ENCODE measurements at regions not wholly inside any gene's neighbourhood (a gene's known extent, or its start where the extent isn't known, plus 50 kb on each side); places are given as distances from the start of the nearest gene placed in this dataset.

- H2AFZ ChIP-seq (ENCODE audit: control insufficient read depth, low read depth, low read length) = no peak overlapping the region
- H3K4me2 ChIP-seq (ENCODE audit: control insufficient read depth, insufficient read depth) = no peak overlapping the region
- intact Hi-C loops (cut with micrococcal nuclease; ENCODE audit: unreplicated experiment) = no loop called here
- ATAC-seq = no peak
- H3K79me2 ChIP-seq (ENCODE audit: control insufficient read depth, insufficient read depth, low read length) = no peaks in the 10 kb centered on the region
- no peaks in the 10 kb centered on the region for H4K20me1 ChIP-seq (ENCODE audit: control insufficient read depth, insufficient read depth)
- TF ChIP-seq NR2C2 (IDR thresholded peaks at IDR 0.05; ENCODE audit: borderline replicate concordance, control insufficient read depth, insufficient read length, low read depth) (no peak), ELK1 (IDR thresholded peaks at IDR 0.05; ENCODE audit: low read depth, low read length) (no peak), IRF4 (IDR thresholded peaks at IDR 0.05; ENCODE audit: low read depth, low read length) (no peak), LARP7 (IDR thresholded peaks at IDR 0.05) (no peak), GABPA (IDR thresholded peaks at IDR 0.05; ENCODE audit: low read depth) (no peak), KDM1A (IDR thresholded peaks at IDR 0.05; ENCODE audit: borderline replicate concordance) (no peak), NFIC (IDR thresholded peaks at IDR 0.05; ENCODE audit: low read depth, low read length) (no peak), E2F4 (IDR thresholded peaks at IDR 0.05; ENCODE audit: low read depth, low read length) (no peak), RELB (IDR thresholded peaks at IDR 0.05; ENCODE audit: low read depth) (no peak), IRF3 (IDR thresholded peaks at IDR 0.05) (no peak), EGR1 (IDR thresholded peaks at IDR 0.05; ENCODE audit: borderline replicate concordance in 1 of 2, low read depth in 2 of 2, low read length in 2 of 2) (no peak), SP1 (IDR thresholded peaks at IDR 0.05; ENCODE audit: low read depth, low read length) (no peak)
- no peaks in the 10 kb centered on the region for H3K9me3 ChIP-seq (replicated peaks; ENCODE audit: control insufficient read depth, insufficient read depth, low read length)
- ChIA-PET CTCF (no interaction called here), POLR2A (no interaction called here), SMC1A (ENCODE audit: uncharacterized antibody, unreplicated experiment) (no interaction called here), RAD21 (ENCODE audit: unreplicated experiment) (no interaction called here)
- BruUV-seq (replicated peaks) = no TSS peak
- H3K4me1 ChIP-seq (ENCODE audit: control insufficient read depth, insufficient read depth, low read length) = no peaks in the 10 kb centered on the region
- H3K9ac ChIP-seq (ENCODE audit: control insufficient read depth, insufficient read depth, low read length) = no peak overlapping the region
- FAIRE-seq = no peak
- DNase-seq (ENCODE audit: low read depth, low spot score) = no peak
- H3K36me3 ChIP-seq (ENCODE audit: control insufficient read depth in 2 of 2, insufficient read depth in 2 of 2, low read length in 1 of 2) = no peaks in the 10 kb centered on the region
- no peaks in the 10 kb centered on the region for H3K27me3 ChIP-seq (replicated peaks in 1 of 2; ENCODE audit: control insufficient read depth in 2 of 2, insufficient read depth in 2 of 2, low read length in 1 of 2)
- 40% methylated on average over 5 of the region's 5 CpGs for WGBS (ENCODE audit: insufficient coverage, insufficient replicate concordance, low lambda C conversion rate, missing lambda C conversion rate)
- H3K27ac ChIP-seq (ENCODE audit: control insufficient read depth, insufficient read depth) = no peak overlapping the region
- H3K4me3 ChIP-seq = no peak overlapping the region
- in situ Hi-C loops (cut with MboI) = no loop called here
These were observed 58.7 kb upstream of the ZNF599 start for GRCh38 chr19:34831714-34832113.

Measured in GM12878 (cell line).